ENCODE measurements at regions not wholly inside any gene's neighbourhood (a gene's known extent, or its start where the extent isn't known, plus 50 kb on each side); places are given as distances from the start of the nearest gene placed in this dataset.
"Not testable (repeated sequence)": the region's sequence is repeated elsewhere in the genome, so short reads cannot be mapped to it uniquely, and the experiment has no call there.

- DNase-seq (ENCODE audit: low read depth in 2 of 2) = no peak
- TF ChIP-seq CTCF (IDR thresholded peaks at IDR 0.05; ENCODE audit: low read depth, low read length) = no peak
- H3K4me3 ChIP-seq (replicated peaks in 1 of 2; ENCODE audit: low read depth in 2 of 2, low read length in 2 of 2) = no peak overlapping the region
These were observed 177.8 kb upstream of the MEF2C start for GRCh38 chr5:89060768-89061167.

GRCh38 chr5:89059274-89059673 is 176.3 kb upstream of the MEF2C start:
- DNase-seq (ENCODE audit: low read depth in 2 of 2) = no peak
- no peak for TF ChIP-seq CTCF (IDR thresholded peaks at IDR 0.05; ENCODE audit: low read depth, low read length)
- H3K4me3 ChIP-seq (replicated peaks in 1 of 2; ENCODE audit: low read depth in 2 of 2, low read length in 2 of 2) = no peak overlapping the region

GRCh38 chr5:89055695-89056085 is 172.7 kb upstream of the MEF2C start:
- no peak overlapping the region for H3K4me3 ChIP-seq (replicated peaks in 1 of 2; ENCODE audit: low read depth in 2 of 2, low read length in 2 of 2)
- no peak for DNase-seq (ENCODE audit: low read depth in 2 of 2)
- TF ChIP-seq CTCF (IDR thresholded peaks at IDR 0.05; ENCODE audit: low read depth, low read length) = no peak

- no peak for TF ChIP-seq CTCF (IDR thresholded peaks at IDR 0.05; ENCODE audit: low read depth, low read length)
- H3K4me3 ChIP-seq (replicated peaks in 1 of 2; ENCODE audit: low read depth in 2 of 2, low read length in 2 of 2) = no peak overlapping the region
- no peak for DNase-seq (ENCODE audit: low read depth in 2 of 2)
These were observed 172.2 kb upstream of the MEF2C start for GRCh38 chr5:89055015-89055694.

GRCh38 chr5:89053547-89053946 is 170.6 kb upstream of the MEF2C start:
- TF ChIP-seq CTCF (IDR thresholded peaks at IDR 0.05; ENCODE audit: low read depth, low read length) = no peak
- DNase-seq (ENCODE audit: low read depth in 2 of 2) = no peak

GRCh38 chr5:89050062-89050461 is 167.1 kb upstream of the MEF2C start:
- not testable (repeated sequence) for H3K4me3 ChIP-seq (replicated peaks in 1 of 2; ENCODE audit: low read depth in 2 of 2, low read length in 2 of 2); DNase-seq (ENCODE audit: low read depth in 2 of 2)

More at GRCh38 chr5:89053547-89053946, 170.6 kb upstream of the MEF2C start:
- no peak overlapping the region for H3K4me3 ChIP-seq (replicated peaks in 1 of 2; ENCODE audit: low read depth in 2 of 2, low read length in 2 of 2)

GRCh38 chr5:89047571-89047970 is 164.6 kb upstream of the MEF2C start:
- H3K4me3 ChIP-seq (replicated peaks in 1 of 2; ENCODE audit: low read depth in 2 of 2, low read length in 2 of 2) = no peak overlapping the region
- TF ChIP-seq CTCF (IDR thresholded peaks at IDR 0.05; ENCODE audit: low read depth, low read length) = no peak
- DNase-seq (ENCODE audit: low read depth in 2 of 2) = no peak

Measured in cardiac fibroblast (primary cell).